HCT116 (cell line): ENCODE measurements at regions not wholly inside any gene's neighbourhood (a gene's known extent, or its start where the extent isn't known, plus 50 kb on each side); places are given as distances from the start of the nearest gene placed in this dataset.

Source experiments
- CEBPB ChIP-seq: IDR thresholded peaks from 2 replicates; pipeline ENCODE4 v1.6.1; 2012; ENCODE audit warnings: low read depth
- EGR1 ChIP-seq: IDR thresholded peaks from 2 replicates; pipeline ENCODE4 v1.6.1; 2012; ENCODE audit warnings: low read depth
- EZH2 ChIP-seq: fragments of 200-600 bp; sonication (generic); IDR thresholded peaks from 2 replicates; pipeline ENCODE4 v1.6.1; 2017; ENCODE audit warnings: antibody characterized with exemption, mixed run types
- EZH2phosphoT487 ChIP-seq: fragments of 200-600 bp; IDR thresholded peaks from 2 replicates; pipeline ENCODE4 v1.6.1; 2018; ENCODE audit warnings: antibody characterized with exemption, borderline replicate concordance
- JUND ChIP-seq: IDR thresholded peaks from 2 replicates; pipeline ENCODE4 v1.6.1; 2012
- POLR2A ChIP-seq: IDR thresholded peaks from 2 replicates; pipeline ENCODE4 v1.7.0; 2011; ENCODE audit warnings: borderline replicate concordance; ENCODE audit not compliant: insufficient read depth, insufficient read length; ENCODE audit errors: extremely low read depth
- POLR2AphosphoS5 ChIP-seq: IDR thresholded peaks from 2 replicates; pipeline ENCODE4 v1.6.1; 2011; ENCODE audit warnings: mild to moderate bottlenecking, low read depth, low read length, moderate library complexity
- RAD21 ChIP-seq: IDR thresholded peaks from 2 replicates; pipeline ENCODE4 v1.6.1; 2012; ENCODE audit warnings: low read depth, mild to moderate bottlenecking
- TCF7L2 ChIP-seq: IDR thresholded peaks from 2 replicates; pipeline ENCODE4 v1.7.0; 2011; ENCODE audit warnings: borderline replicate concordance, inconsistent platforms; ENCODE audit not compliant: insufficient read depth, insufficient read length; ENCODE audit errors: extremely low read depth
- ZNF274 ChIP-seq: fragments of 200-500 bp; sonication (Bioruptor generic); IDR thresholded peaks from 2 replicates; pipeline ENCODE4 v1.6.1; 2014; ENCODE audit warnings: mild to moderate bottlenecking, low read depth, low read length, inconsistent platforms
- TF ChIP-seq, protein P1 (sequence below), 3 experiments: fragments of 200-600 bp in 1 of 3; sonication (generic) in 1 of 3; IDR thresholded peaks in 2 of 3; conservative IDR thresholded peaks in 1 of 3; 2 replicates each; pipeline ENCODE4 v1.5.1; 2012 to 2017; ENCODE audit warnings: low read depth in 2 of 3, low read length in 2 of 3, antibody characterized with exemption in 1 of 3, borderline replicate concordance in 1 of 3, control low read depth in 1 of 3, mild to moderate bottlenecking in 1 of 3, mixed read lengths in 1 of 3, mixed run types in 1 of 3, moderate library complexity in 1 of 3; ENCODE audit not compliant: insufficient read depth in 1 of 3
- TF ChIP-seq, protein P2 (sequence below): IDR thresholded peaks from 2 replicates; pipeline ENCODE4 v1.6.1; 2011; ENCODE audit warnings: mild to moderate bottlenecking, low read length, moderate library complexity; ENCODE audit not compliant: insufficient replicate concordance; ENCODE audit errors: extremely low read depth
- TF ChIP-seq, protein P3 (sequence below): IDR thresholded peaks from 2 replicates; pipeline ENCODE4 v1.6.1; 2012; ENCODE audit warnings: low read depth

GRCh38 chr10:20633714-20634113 is 263.4 kb downstream of the NEBL start:
- TF ChIP-seq, protein P1, sequence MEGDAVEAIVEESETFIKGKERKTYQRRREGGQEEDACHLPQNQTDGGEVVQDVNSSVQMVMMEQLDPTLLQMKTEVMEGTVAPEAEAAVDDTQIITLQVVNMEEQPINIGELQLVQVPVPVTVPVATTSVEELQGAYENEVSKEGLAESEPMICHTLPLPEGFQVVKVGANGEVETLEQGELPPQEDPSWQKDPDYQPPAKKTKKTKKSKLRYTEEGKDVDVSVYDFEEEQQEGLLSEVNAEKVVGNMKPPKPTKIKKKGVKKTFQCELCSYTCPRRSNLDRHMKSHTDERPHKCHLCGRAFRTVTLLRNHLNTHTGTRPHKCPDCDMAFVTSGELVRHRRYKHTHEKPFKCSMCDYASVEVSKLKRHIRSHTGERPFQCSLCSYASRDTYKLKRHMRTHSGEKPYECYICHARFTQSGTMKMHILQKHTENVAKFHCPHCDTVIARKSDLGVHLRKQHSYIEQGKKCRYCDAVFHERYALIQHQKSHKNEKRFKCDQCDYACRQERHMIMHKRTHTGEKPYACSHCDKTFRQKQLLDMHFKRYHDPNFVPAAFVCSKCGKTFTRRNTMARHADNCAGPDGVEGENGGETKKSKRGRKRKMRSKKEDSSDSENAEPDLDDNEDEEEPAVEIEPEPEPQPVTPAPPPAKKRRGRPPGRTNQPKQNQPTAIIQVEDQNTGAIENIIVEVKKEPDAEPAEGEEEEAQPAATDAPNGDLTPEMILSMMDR (IDR thresholded peaks at IDR 0.05 in 2 of 3, conservative IDR thresholded peaks at IDR 0.05 in 1 of 3; ENCODE audit: borderline replicate concordance in 1 of 3, insufficient read depth in 1 of 3, low read depth in 2 of 3, low read length in 2 of 3), result no peak
- TF ChIP-seq, protein P2, sequence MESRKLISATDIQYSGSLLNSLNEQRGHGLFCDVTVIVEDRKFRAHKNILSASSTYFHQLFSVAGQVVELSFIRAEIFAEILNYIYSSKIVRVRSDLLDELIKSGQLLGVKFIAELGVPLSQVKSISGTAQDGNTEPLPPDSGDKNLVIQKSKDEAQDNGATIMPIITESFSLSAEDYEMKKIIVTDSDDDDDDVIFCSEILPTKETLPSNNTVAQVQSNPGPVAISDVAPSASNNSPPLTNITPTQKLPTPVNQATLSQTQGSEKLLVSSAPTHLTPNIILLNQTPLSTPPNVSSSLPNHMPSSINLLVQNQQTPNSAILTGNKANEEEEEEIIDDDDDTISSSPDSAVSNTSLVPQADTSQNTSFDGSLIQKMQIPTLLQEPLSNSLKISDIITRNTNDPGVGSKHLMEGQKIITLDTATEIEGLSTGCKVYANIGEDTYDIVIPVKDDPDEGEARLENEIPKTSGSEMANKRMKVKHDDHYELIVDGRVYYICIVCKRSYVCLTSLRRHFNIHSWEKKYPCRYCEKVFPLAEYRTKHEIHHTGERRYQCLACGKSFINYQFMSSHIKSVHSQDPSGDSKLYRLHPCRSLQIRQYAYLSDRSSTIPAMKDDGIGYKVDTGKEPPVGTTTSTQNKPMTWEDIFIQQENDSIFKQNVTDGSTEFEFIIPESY, result no peak
- TF ChIP-seq EZH2phosphoT487 (no peak), TCF7L2 (no peak), POLR2A (no peak), CEBPB (no peak), JUND (no peak), ZNF274 (no peak), POLR2AphosphoS5 (no peak), EGR1 (no peak), EZH2 (no peak), RAD21 (no peak)
- TF ChIP-seq, protein P3, sequence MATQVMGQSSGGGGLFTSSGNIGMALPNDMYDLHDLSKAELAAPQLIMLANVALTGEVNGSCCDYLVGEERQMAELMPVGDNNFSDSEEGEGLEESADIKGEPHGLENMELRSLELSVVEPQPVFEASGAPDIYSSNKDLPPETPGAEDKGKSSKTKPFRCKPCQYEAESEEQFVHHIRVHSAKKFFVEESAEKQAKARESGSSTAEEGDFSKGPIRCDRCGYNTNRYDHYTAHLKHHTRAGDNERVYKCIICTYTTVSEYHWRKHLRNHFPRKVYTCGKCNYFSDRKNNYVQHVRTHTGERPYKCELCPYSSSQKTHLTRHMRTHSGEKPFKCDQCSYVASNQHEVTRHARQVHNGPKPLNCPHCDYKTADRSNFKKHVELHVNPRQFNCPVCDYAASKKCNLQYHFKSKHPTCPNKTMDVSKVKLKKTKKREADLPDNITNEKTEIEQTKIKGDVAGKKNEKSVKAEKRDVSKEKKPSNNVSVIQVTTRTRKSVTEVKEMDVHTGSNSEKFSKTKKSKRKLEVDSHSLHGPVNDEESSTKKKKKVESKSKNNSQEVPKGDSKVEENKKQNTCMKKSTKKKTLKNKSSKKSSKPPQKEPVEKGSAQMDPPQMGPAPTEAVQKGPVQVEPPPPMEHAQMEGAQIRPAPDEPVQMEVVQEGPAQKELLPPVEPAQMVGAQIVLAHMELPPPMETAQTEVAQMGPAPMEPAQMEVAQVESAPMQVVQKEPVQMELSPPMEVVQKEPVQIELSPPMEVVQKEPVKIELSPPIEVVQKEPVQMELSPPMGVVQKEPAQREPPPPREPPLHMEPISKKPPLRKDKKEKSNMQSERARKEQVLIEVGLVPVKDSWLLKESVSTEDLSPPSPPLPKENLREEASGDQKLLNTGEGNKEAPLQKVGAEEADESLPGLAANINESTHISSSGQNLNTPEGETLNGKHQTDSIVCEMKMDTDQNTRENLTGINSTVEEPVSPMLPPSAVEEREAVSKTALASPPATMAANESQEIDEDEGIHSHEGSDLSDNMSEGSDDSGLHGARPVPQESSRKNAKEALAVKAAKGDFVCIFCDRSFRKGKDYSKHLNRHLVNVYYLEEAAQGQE, result no peak
